Osteocyte (in vitro differentiated cells): ENCODE measurements at regions not wholly inside any gene's neighbourhood (a gene's known extent, or its start where the extent isn't known, plus 50 kb on each side); places are given as distances from the start of the nearest gene placed in this dataset.

Experiments used
- DNase-seq: peaks from one replicate; pipeline ENCODE4 v3.0.0; 2021; ENCODE audit warnings: mixed read lengths; ENCODE audit not compliant: unreplicated experiment; ENCODE audit errors: extremely low spot score
- H3K27ac Mint-ChIP-seq: one replicate; pipeline ENCODE4 v1.8.0; 2021; ENCODE audit warnings: mild to moderate bottlenecking, mixed read lengths; ENCODE audit not compliant: unreplicated experiment
- H3K27me3 Mint-ChIP-seq: one replicate; pipeline ENCODE4 v1.8.0; 2021; ENCODE audit warnings: mixed read lengths; ENCODE audit not compliant: unreplicated experiment
- H3K36me3 Mint-ChIP-seq: one replicate; pipeline ENCODE4 v1.8.0; 2021; ENCODE audit warnings: mixed read lengths; ENCODE audit not compliant: unreplicated experiment
- H3K4me1 Mint-ChIP-seq: one replicate; pipeline ENCODE4 v1.8.0; 2021; ENCODE audit warnings: mixed read lengths; ENCODE audit not compliant: unreplicated experiment
- H3K4me3 Mint-ChIP-seq: one replicate; pipeline ENCODE4 v1.8.0; 2021; ENCODE audit warnings: mild to moderate bottlenecking, moderate library complexity, mixed read lengths; ENCODE audit not compliant: unreplicated experiment
- H3K9me3 Mint-ChIP-seq: one replicate; pipeline ENCODE4 v1.8.0; 2021; ENCODE audit warnings: mixed read lengths; ENCODE audit not compliant: unreplicated experiment
- TF ChIP-seq, protein P1 (sequence below): fragments of 200-600 bp; sonication (generic); IDR thresholded peaks from 2 replicates; pipeline ENCODE4 v1.5.0; 2021; ENCODE audit warnings: antibody characterized with exemption, mild to moderate bottlenecking, moderate library complexity

DNA sequence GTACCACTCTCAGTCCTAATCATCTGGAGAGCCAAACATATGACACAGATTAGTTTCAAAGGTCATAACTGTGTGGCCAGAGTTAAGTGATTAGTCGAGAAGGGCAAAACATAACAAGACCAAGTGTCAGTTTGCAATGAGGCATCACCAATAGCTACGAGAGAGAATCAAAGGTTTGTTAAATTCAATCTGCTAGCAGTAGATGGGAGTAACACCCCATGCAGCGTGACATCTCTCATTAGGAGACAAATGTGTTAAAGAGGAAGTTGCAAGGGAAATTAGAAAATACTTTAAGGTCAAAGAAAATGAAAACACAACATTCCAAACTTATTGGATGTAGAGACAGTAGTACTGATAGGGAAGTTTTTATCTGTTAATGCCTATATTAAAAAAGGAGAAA lies 135.7 kb upstream of the SYT10 start:
- TF ChIP-seq, protein P1, sequence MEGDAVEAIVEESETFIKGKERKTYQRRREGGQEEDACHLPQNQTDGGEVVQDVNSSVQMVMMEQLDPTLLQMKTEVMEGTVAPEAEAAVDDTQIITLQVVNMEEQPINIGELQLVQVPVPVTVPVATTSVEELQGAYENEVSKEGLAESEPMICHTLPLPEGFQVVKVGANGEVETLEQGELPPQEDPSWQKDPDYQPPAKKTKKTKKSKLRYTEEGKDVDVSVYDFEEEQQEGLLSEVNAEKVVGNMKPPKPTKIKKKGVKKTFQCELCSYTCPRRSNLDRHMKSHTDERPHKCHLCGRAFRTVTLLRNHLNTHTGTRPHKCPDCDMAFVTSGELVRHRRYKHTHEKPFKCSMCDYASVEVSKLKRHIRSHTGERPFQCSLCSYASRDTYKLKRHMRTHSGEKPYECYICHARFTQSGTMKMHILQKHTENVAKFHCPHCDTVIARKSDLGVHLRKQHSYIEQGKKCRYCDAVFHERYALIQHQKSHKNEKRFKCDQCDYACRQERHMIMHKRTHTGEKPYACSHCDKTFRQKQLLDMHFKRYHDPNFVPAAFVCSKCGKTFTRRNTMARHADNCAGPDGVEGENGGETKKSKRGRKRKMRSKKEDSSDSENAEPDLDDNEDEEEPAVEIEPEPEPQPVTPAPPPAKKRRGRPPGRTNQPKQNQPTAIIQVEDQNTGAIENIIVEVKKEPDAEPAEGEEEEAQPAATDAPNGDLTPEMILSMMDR, result no peak
- Mint-ChIP-seq H3K27ac (no peak overlapping the region), H3K9me3 (peaks cover 30% of the 10 kb centered on the region), H3K4me1 (no peaks in the 10 kb centered on the region), H3K27me3 (no peaks in the 10 kb centered on the region), H3K4me3 (no peak overlapping the region), H3K36me3 (no peaks in the 10 kb centered on the region)
- no peak for DNase-seq

DNA sequence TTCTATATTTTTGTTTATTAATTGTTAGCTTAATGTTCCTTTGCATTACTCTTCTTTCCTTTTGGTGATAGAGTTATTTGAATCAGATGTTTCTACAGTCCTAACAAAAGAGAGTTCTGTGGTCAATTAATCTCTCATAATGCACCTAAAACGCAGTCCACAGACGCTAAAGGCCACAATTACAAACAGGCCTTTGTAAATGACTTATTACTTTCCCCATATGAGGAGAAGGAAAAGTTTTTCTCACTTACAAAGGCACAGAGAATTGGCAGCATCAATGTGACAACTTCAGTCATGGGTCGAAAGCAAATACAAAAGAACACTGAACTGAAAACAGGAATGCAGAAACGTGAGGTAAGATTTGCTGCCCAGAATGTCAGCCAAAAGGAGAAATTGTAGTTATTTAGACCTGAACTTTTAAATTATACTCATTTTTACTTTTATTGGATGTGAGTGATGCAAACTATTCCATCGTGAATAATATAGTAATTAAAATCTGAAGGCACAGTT lies 142.0 kb upstream of the SYT10 start:
- peaks cover 12% of the 10 kb centered on the region for H3K9me3 Mint-ChIP-seq
- no peak overlapping the region for H3K27ac Mint-ChIP-seq
- no peaks in the 10 kb centered on the region for H3K4me1 Mint-ChIP-seq
- no peaks in the 10 kb centered on the region for H3K27me3 Mint-ChIP-seq
- no peak overlapping the region for H3K4me3 Mint-ChIP-seq
- TF ChIP-seq, protein P1, result no peak
- H3K36me3 Mint-ChIP-seq, result no peaks in the 10 kb centered on the region
- no peak for DNase-seq

DNA sequence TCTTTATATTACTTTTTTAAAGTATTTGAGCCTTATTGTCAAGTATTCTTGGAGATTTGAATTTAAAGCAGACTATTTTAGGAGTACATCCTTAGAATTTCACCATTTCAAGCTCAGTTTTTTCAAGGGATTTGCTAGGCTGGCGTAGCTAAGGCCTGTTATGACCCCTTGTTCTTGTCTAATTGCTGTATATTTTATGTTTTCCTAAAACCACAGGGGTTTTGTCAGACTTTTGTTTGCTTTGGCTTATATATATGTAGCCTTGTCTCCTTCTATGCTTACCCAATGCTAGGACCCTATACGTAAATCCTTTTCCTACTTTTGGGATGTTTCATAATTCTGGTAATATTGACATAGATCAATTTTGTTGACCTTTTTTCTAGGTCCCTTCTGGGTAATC lies 147.0 kb upstream of the SYT10 start:
- Mint-ChIP-seq H3K27ac (no peak overlapping the region), H3K27me3 (no peaks in the 10 kb centered on the region), H3K36me3 (no peaks in the 10 kb centered on the region), H3K4me1 (no peaks in the 10 kb centered on the region), H3K9me3 (no peaks in the 10 kb centered on the region), H3K4me3 (no peak overlapping the region)
- TF ChIP-seq, protein P1, result no peak
- no peak for DNase-seq

DNA sequence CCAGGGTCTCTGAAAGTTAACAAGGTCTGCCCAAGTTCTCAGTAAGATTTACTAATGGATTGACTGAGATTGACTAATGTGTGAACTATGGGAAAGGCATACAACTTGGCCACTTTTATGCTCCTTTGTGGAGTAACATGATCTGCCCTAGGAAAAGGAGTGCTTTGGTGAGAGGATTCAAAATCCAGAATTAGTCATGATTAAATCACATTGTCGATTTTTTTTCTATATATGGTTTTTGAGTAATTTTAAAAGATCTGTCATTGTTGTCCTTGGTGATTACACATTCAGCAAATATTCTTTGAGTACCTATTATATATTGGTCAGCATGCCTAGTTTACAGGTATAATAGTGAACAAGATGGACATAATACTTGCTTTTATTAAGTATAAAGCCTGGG lies 147.7 kb upstream of the SYT10 start:
- no peak overlapping the region for H3K4me3 Mint-ChIP-seq
- TF ChIP-seq, protein P1, result no peak
- no peaks in the 10 kb centered on the region for H3K9me3 Mint-ChIP-seq
- no peak overlapping the region for H3K27ac Mint-ChIP-seq
- H3K4me1 Mint-ChIP-seq, result no peaks in the 10 kb centered on the region
- H3K36me3 Mint-ChIP-seq, result no peaks in the 10 kb centered on the region
- no peak for DNase-seq
- no peaks in the 10 kb centered on the region for H3K27me3 Mint-ChIP-seq

DNA sequence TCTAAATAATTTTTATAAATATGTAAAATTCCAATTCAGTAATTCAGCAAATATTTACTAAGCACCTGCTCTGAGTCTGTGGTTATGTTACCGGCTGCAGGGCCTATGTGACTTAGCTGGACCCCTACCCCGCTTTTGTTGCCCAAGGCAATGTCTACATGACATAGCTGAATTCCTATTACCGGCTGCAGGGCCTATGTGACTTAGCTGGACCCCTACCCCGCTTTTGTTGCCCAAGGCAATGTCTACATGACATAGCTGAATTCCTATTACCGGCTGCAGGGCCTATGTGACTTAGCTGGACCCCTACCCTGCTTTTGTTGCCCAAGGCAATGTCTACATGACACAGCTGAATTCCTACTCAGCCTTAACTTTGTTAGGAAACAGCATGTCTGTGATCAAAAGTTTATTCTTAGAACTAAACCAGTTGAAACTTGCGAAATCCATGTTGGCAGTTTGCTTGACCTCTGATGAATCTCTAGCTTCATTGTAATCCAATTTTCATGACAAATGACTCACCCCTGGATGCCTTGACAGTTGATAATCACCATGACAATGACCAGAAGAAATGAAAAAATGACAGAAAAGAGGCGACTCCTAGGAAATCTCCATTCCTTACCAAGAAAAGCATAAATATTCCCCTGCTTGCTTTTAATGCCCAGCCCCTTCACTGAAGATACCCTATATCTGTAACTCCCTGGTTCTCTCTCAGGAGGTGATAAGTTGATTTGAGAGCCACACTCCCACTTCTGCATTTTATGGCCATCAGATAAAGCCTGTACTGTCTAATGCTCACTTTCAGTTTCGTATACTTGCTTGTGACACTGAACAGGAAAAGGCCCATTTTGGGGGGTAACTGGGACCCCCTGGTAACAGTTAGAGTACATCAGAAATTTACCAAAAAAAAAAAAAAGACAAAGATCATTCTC lies 148.4 kb upstream of the SYT10 start:
- TF ChIP-seq, protein P1, result no peak
- H3K4me1 Mint-ChIP-seq, result no peaks in the 10 kb centered on the region
- no peak overlapping the region for H3K27ac Mint-ChIP-seq
- no peaks in the 10 kb centered on the region for H3K9me3 Mint-ChIP-seq
- H3K27me3 Mint-ChIP-seq, result no peaks in the 10 kb centered on the region
- no peak overlapping the region for H3K4me3 Mint-ChIP-seq
- DNase-seq, result no peak
- H3K36me3 Mint-ChIP-seq, result no peaks in the 10 kb centered on the region
